ENCODE measurements at regions not wholly inside any gene's neighbourhood (a gene's known extent, or its start where the extent isn't known, plus 50 kb on each side); places are given as distances from the start of the nearest gene placed in this dataset.

GRCh38 chr1:93028542-93028941 lies 50.5 kb upstream of the MTF2 start:
- no peak for TF ChIP-seq CTCF (conservative IDR thresholded peaks at IDR 0.05 in 1 of 2, IDR thresholded peaks at IDR 0.05 in 1 of 2; ENCODE audit: extremely low read depth in 1 of 2, insufficient read depth in 1 of 2, low read depth in 1 of 2, low read length in 2 of 2)
- TF ChIP-seq EZH2 (IDR thresholded peaks at IDR 0.05; ENCODE audit: borderline replicate concordance, low read length): no peak

All from mammary epithelial cell (primary cell).